ENCODE measurements at regions not wholly inside any gene's neighbourhood (a gene's known extent, or its start where the extent isn't known, plus 50 kb on each side); places are given as distances from the start of the nearest gene placed in this dataset.

- peak overlapping the region; percentile 30 for H3K4me3 Mint-ChIP-seq
- no peaks in the 10 kb centered on the region for H3K9me3 Mint-ChIP-seq
- CTCF ChIA-PET, result interaction anchor here (0.6 to 3.0 kb wide), 10 partner anchors 25 to 138 kb away, joined by 3 to 23 read pairs (median 3); partner anchors contain the start of gene ID2
- intact Hi-C loops (cut with micrococcal nuclease), result loop anchor here (1.0 to 10.0 kb wide), 21 partner anchors 28 to 1669 kb away; partner anchors contain the start of genes KIDINS220 and RSAD2
- H3K4me1 Mint-ChIP-seq (ENCODE audit: low read depth), result peaks cover 72% of the 10 kb centered on the region
- H3K27ac Mint-ChIP-seq, result peak overlapping the region; percentile 97
- peak; percentile 94 for DNase-seq
- H3K36me3 Mint-ChIP-seq (ENCODE audit: low read depth), result no peaks in the 10 kb centered on the region
- H3K27me3 Mint-ChIP-seq (ENCODE audit: low read depth), result no peaks in the 10 kb centered on the region
Observed at GRCh38 chr2:8543383-8544170, 138.3 kb upstream of the ID2 start.

- Mint-ChIP-seq H3K36me3 (ENCODE audit: low read depth) (no peaks in the 10 kb centered on the region), H3K4me1 (ENCODE audit: low read depth) (peaks cover 72% of the 10 kb centered on the region), H3K27ac (peak overlapping the region; percentile 97), H3K9me3 (no peaks in the 10 kb centered on the region), H3K4me3 (no peak overlapping the region), H3K27me3 (ENCODE audit: low read depth) (no peaks in the 10 kb centered on the region)
- intact Hi-C loops (cut with micrococcal nuclease), result loop anchor here (5.0 to 10.0 kb wide), 8 partner anchors 118 to 1669 kb away; partner anchors contain the start of genes KIDINS220 and RSAD2
- CTCF ChIA-PET, result interaction anchor here (0.8 to 3.0 kb wide), 7 partner anchors 28 to 137 kb away, joined by 3 to 23 read pairs (median 5); partner anchors contain the start of gene ID2
- DNase-seq, result no peak
Observed at GRCh38 chr2:8544171-8544785, 137.6 kb upstream of the ID2 start.

GRCh38 chr2:8544786-8545694 is 136.8 kb upstream of the ID2 start:
- intact Hi-C loops (cut with micrococcal nuclease), result loop anchor here (1.0 to 10.0 kb wide), 12 partner anchors 57 to 1670 kb away; partner anchors contain the start of genes KIDINS220 and RSAD2
- no peaks in the 10 kb centered on the region for H3K27me3 Mint-ChIP-seq (ENCODE audit: low read depth)
- no peaks in the 10 kb centered on the region for H3K36me3 Mint-ChIP-seq (ENCODE audit: low read depth)
- DNase-seq, result peak; percentile 97
- H3K9me3 Mint-ChIP-seq, result no peaks in the 10 kb centered on the region
- peak overlapping the region; percentile 10 for H3K4me3 Mint-ChIP-seq
- CTCF ChIA-PET, result interaction anchor here (0.6 to 3.0 kb wide), 11 partner anchors 27 to 769 kb away, joined by 3 to 23 read pairs (median 4); partner anchors contain the start of gene ID2
- peaks cover 67% of the 10 kb centered on the region for H3K4me1 Mint-ChIP-seq (ENCODE audit: low read depth)
- H3K27ac Mint-ChIP-seq, result peak overlapping the region; percentile 97

GRCh38 chr2:8545695-8546611 is 135.9 kb upstream of the ID2 start:
- Mint-ChIP-seq H3K4me1 (ENCODE audit: low read depth) (peaks cover 58% of the 10 kb centered on the region), H3K27ac (peak overlapping the region; percentile 97), H3K9me3 (no peaks in the 10 kb centered on the region), H3K27me3 (ENCODE audit: low read depth) (no peaks in the 10 kb centered on the region), H3K36me3 (ENCODE audit: low read depth) (no peaks in the 10 kb centered on the region), H3K4me3 (no peak overlapping the region)
- CTCF ChIA-PET, result interaction anchor here (0.5 to 1.2 kb wide), 9 partner anchors 31 to 770 kb away, joined by 3 to 6 read pairs (median 3); no protein-coding TSS in a partner anchor
- DNase-seq, result no peak
- intact Hi-C loops (cut with micrococcal nuclease), result loop anchor here (1.0 to 10.0 kb wide), 9 partner anchors 58 to 1671 kb away; partner anchors contain the start of genes KIDINS220 and RSAD2

- Mint-ChIP-seq H3K27ac (peak overlapping the region; percentile 50), H3K27me3 (ENCODE audit: low read depth) (no peaks in the 10 kb centered on the region), H3K9me3 (no peaks in the 10 kb centered on the region), H3K4me1 (ENCODE audit: low read depth) (peaks cover 55% of the 10 kb centered on the region), H3K36me3 (ENCODE audit: low read depth) (no peaks in the 10 kb centered on the region), H3K4me3 (no peak overlapping the region)
- CTCF ChIA-PET, result interaction anchor here (0.5 to 1.2 kb wide), 4 partner anchors 38 to 138 kb away, joined by 3 read pairs; no protein-coding TSS in a partner anchor
- intact Hi-C loops (cut with micrococcal nuclease), result loop anchor here (10.0 kb wide), 5 partner anchors 258 to 1672 kb away; partner anchors contain the start of genes KIDINS220 and RSAD2
- DNase-seq, result peak; percentile 35
Observed at GRCh38 chr2:8546612-8547283, 135.1 kb upstream of the ID2 start.

- Mint-ChIP-seq H3K27me3 (ENCODE audit: low read depth) (no peaks in the 10 kb centered on the region), H3K9me3 (no peaks in the 10 kb centered on the region), H3K4me1 (ENCODE audit: low read depth) (peaks cover 55% of the 10 kb centered on the region), H3K27ac (no peak overlapping the region), H3K4me3 (no peak overlapping the region), H3K36me3 (ENCODE audit: low read depth) (no peaks in the 10 kb centered on the region)
- CTCF ChIA-PET, result interaction anchor here (0.9 kb wide), 1 partner anchor 39 kb away, joined by 3 read pairs; no protein-coding TSS in a partner anchor
- intact Hi-C loops (cut with micrococcal nuclease), result loop anchor here (10.0 kb wide), 5 partner anchors 257 to 1673 kb away; partner anchors contain the start of genes KIDINS220 and RSAD2
- no peak for DNase-seq
Observed at GRCh38 chr2:8547284-8548064, 134.4 kb upstream of the ID2 start.

- Mint-ChIP-seq H3K27ac (no peak overlapping the region), H3K36me3 (ENCODE audit: low read depth) (no peaks in the 10 kb centered on the region), H3K4me3 (no peak overlapping the region), H3K9me3 (no peaks in the 10 kb centered on the region), H3K27me3 (ENCODE audit: low read depth) (no peaks in the 10 kb centered on the region), H3K4me1 (ENCODE audit: low read depth) (peaks cover 48% of the 10 kb centered on the region)
- intact Hi-C loops (cut with micrococcal nuclease), result loop anchor here (10.0 kb wide), 5 partner anchors 257 to 1673 kb away; partner anchors contain the start of genes KIDINS220 and RSAD2
- no peak for DNase-seq
- CTCF ChIA-PET, result no interaction called here
Observed at GRCh38 chr2:8548065-8548618, 133.7 kb upstream of the ID2 start.

GRCh38 chr2:8548619-8549150 is 133.2 kb upstream of the ID2 start:
- peaks cover 45% of the 10 kb centered on the region for H3K4me1 Mint-ChIP-seq (ENCODE audit: low read depth)
- no peaks in the 10 kb centered on the region for H3K9me3 Mint-ChIP-seq
- intact Hi-C loops (cut with micrococcal nuclease), result loop anchor here (10.0 kb wide), 5 partner anchors 256 to 1674 kb away; partner anchors contain the start of genes KIDINS220 and RSAD2
- H3K4me3 Mint-ChIP-seq, result no peak overlapping the region
- CTCF ChIA-PET, result no interaction called here
- H3K27me3 Mint-ChIP-seq (ENCODE audit: low read depth), result no peaks in the 10 kb centered on the region
- no peak for DNase-seq
- H3K36me3 Mint-ChIP-seq (ENCODE audit: low read depth), result no peaks in the 10 kb centered on the region
- no peak overlapping the region for H3K27ac Mint-ChIP-seq

GRCh38 chr2:8549273-8549922 is 132.5 kb upstream of the ID2 start:
- H3K4me1 Mint-ChIP-seq (ENCODE audit: low read depth), result peaks cover 38% of the 10 kb centered on the region
- DNase-seq, result no peak
- no peak overlapping the region for H3K4me3 Mint-ChIP-seq
- CTCF ChIA-PET, result interaction anchor here (0.9 kb wide), 1 partner anchor 11 kb away, joined by 3 read pairs; no protein-coding TSS in a partner anchor
- H3K27ac Mint-ChIP-seq, result no peak overlapping the region
- H3K9me3 Mint-ChIP-seq, result no peaks in the 10 kb centered on the region
- intact Hi-C loops (cut with micrococcal nuclease), result loop anchor here (10.0 kb wide), 5 partner anchors 255 to 1675 kb away; partner anchors contain the start of genes KIDINS220 and RSAD2
- H3K36me3 Mint-ChIP-seq (ENCODE audit: low read depth), result no peaks in the 10 kb centered on the region
- H3K27me3 Mint-ChIP-seq (ENCODE audit: low read depth), result no peaks in the 10 kb centered on the region

All from activated naive CD4-positive, alpha-beta T cell treated with anti-CD3 and anti-CD28 coated beads for 36 hours (primary cell).